Raji (cell line): ENCODE measurements at regions not wholly inside any gene's neighbourhood (a gene's known extent, or its start where the extent isn't known, plus 50 kb on each side); places are given as distances from the start of the nearest gene placed in this dataset.

Experiments
- POLR2A ChIP-seq: IDR thresholded peaks from 2 replicates; pipeline ENCODE4 v1.6.1; 2011; ENCODE audit warnings: low read depth, low read length, control low read depth; ENCODE audit not compliant: insufficient read depth

GRCh38 chr2:8424997-8425900 is 256.6 kb upstream of the ID2 start:
- no peak for TF ChIP-seq POLR2A

GRCh38 chr2:8426550-8426949 is 255.3 kb upstream of the ID2 start:
- no peak for TF ChIP-seq POLR2A

GRCh38 chr2:8427211-8427610 is 254.6 kb upstream of the ID2 start:
- no peak for TF ChIP-seq POLR2A

- no peak for TF ChIP-seq POLR2A
Observed at GRCh38 chr2:8430628-8431027, 251.2 kb upstream of the ID2 start.

- TF ChIP-seq POLR2A = no peak
Observed at GRCh38 chr2:8431446-8432125, 250.3 kb upstream of the ID2 start.

GRCh38 chr2:8432706-8433336 is 249.0 kb upstream of the ID2 start:
- TF ChIP-seq POLR2A = no peak

GRCh38 chr2:8433390-8433789 is 248.5 kb upstream of the ID2 start:
- no peak for TF ChIP-seq POLR2A

- TF ChIP-seq POLR2A = no peak
Observed at GRCh38 chr2:8435608-8436007, 246.2 kb upstream of the ID2 start.

GRCh38 chr2:8436585-8436984 is 245.3 kb upstream of the ID2 start:
- no peak for TF ChIP-seq POLR2A

- TF ChIP-seq POLR2A = no peak
Observed at GRCh38 chr2:8437228-8437948, 244.5 kb upstream of the ID2 start.

- no peak for TF ChIP-seq POLR2A
Observed at GRCh38 chr2:8437949-8438400, 243.9 kb upstream of the ID2 start.

GRCh38 chr2:8438476-8438875 is 243.4 kb upstream of the ID2 start:
- TF ChIP-seq POLR2A = no peak

GRCh38 chr2:8438996-8439395 is 242.9 kb upstream of the ID2 start:
- no peak for TF ChIP-seq POLR2A

GRCh38 chr2:8440029-8440778 is 241.7 kb upstream of the ID2 start:
- TF ChIP-seq POLR2A = no peak
